Neuron (in vitro differentiated cells): ENCODE measurements at regions not wholly inside any gene's neighbourhood (a gene's known extent, or its start where the extent isn't known, plus 50 kb on each side); places are given as distances from the start of the nearest gene placed in this dataset.
"Not testable (repeated sequence)": the region's sequence is repeated elsewhere in the genome, so short reads cannot be mapped to it uniquely, and the experiment has no call there.

ENCODE experiments used
- H2AFZ ChIP-seq: one replicate; pipeline ENCODE4 v1.6.1; 2013; ENCODE audit warnings: low read depth, mild to moderate bottlenecking, inconsistent platforms, low read length, moderate library complexity
- H3K27me3 ChIP-seq: one replicate; pipeline ENCODE4 v1.6.1; 2013; ENCODE audit warnings: low read length; ENCODE audit not compliant: insufficient read depth
- H3K36me3 ChIP-seq: one replicate; pipeline ENCODE4 v1.6.1; 2013; ENCODE audit warnings: low read length; ENCODE audit not compliant: insufficient read depth
- H3K4me1 ChIP-seq: one replicate; pipeline ENCODE4 v1.6.1; 2013; ENCODE audit warnings: low read length; ENCODE audit not compliant: insufficient read depth
- H3K4me3 ChIP-seq: 2 replicates; pipeline ENCODE4 v1.5.1; 2013; ENCODE audit warnings: mild to moderate bottlenecking, low read length, moderate library complexity
- H3K9me3 ChIP-seq: one replicate; pipeline ENCODE4 v1.6.1; 2013; ENCODE audit warnings: low read length

- H3K36me3 ChIP-seq, result no peaks in the 10 kb centered on the region
- peak overlapping the region; percentile 15 for H2AFZ ChIP-seq
- no peaks in the 10 kb centered on the region for H3K27me3 ChIP-seq
- no peak overlapping the region for H3K4me3 ChIP-seq
- H3K9me3 ChIP-seq, result no peaks in the 10 kb centered on the region
- H3K4me1 ChIP-seq, result no peaks in the 10 kb centered on the region
These were observed 783.3 kb downstream of the PLCL1 start for GRCh38 chr2:198587741-198588140.

GRCh38 chr2:198587240-198587639, 782.8 kb downstream of the PLCL1 start:
- H3K27me3 ChIP-seq, result no peaks in the 10 kb centered on the region
- H3K36me3 ChIP-seq, result no peaks in the 10 kb centered on the region

GRCh38 chr2:198571393-198571792, 767.0 kb downstream of the PLCL1 start:
- Histone ChIP-seq H3K36me3 (no peaks in the 10 kb centered on the region), H3K27me3 (no peaks in the 10 kb centered on the region), H2AFZ (no peak overlapping the region), H3K9me3 (no peaks in the 10 kb centered on the region), H3K4me1 (no peaks in the 10 kb centered on the region), H3K4me3 (no peak overlapping the region)

More at GRCh38 chr2:198587240-198587639, 782.8 kb downstream of the PLCL1 start:
- no peaks in the 10 kb centered on the region for H3K4me1 ChIP-seq
- no peak overlapping the region for H3K4me3 ChIP-seq
- peak overlapping the region; percentile 15 for H2AFZ ChIP-seq
- H3K9me3 ChIP-seq, result no peaks in the 10 kb centered on the region

GRCh38 chr2:198558176-198558575, 753.8 kb downstream of the PLCL1 start:
- Histone ChIP-seq H3K36me3 (no peaks in the 10 kb centered on the region), H2AFZ (no peak overlapping the region), H3K9me3 (no peaks in the 10 kb centered on the region), H3K4me1 (no peaks in the 10 kb centered on the region), H3K4me3 (no peak overlapping the region), H3K27me3 (no peaks in the 10 kb centered on the region)

- H2AFZ ChIP-seq, result no peak overlapping the region
- no peaks in the 10 kb centered on the region for H3K9me3 ChIP-seq
- no peak overlapping the region for H3K4me3 ChIP-seq
- H3K4me1 ChIP-seq, result no peaks in the 10 kb centered on the region
- no peaks in the 10 kb centered on the region for H3K36me3 ChIP-seq
- H3K27me3 ChIP-seq, result no peaks in the 10 kb centered on the region
These were observed 741.7 kb downstream of the PLCL1 start for GRCh38 chr2:198546122-198546521.

GRCh38 chr2:198545411-198545810, 741.0 kb downstream of the PLCL1 start:
- no peaks in the 10 kb centered on the region for H3K27me3 ChIP-seq
- no peaks in the 10 kb centered on the region for H3K36me3 ChIP-seq
- H3K4me1 ChIP-seq, result no peaks in the 10 kb centered on the region
- H3K4me3 ChIP-seq, result no peak overlapping the region
- no peak overlapping the region for H2AFZ ChIP-seq
- H3K9me3 ChIP-seq, result no peaks in the 10 kb centered on the region

GRCh38 chr2:198544461-198544860, 740.1 kb downstream of the PLCL1 start:
- no peaks in the 10 kb centered on the region for H3K9me3 ChIP-seq
- no peaks in the 10 kb centered on the region for H3K27me3 ChIP-seq
- H3K4me3 ChIP-seq, result no peak overlapping the region
- H3K4me1 ChIP-seq, result no peaks in the 10 kb centered on the region
- H3K36me3 ChIP-seq, result no peaks in the 10 kb centered on the region
- H2AFZ ChIP-seq, result no peak overlapping the region

GRCh38 chr2:198534756-198535155, 730.4 kb downstream of the PLCL1 start:
- H3K4me1 ChIP-seq, result no peaks in the 10 kb centered on the region

GRCh38 chr2:198525211-198525969, 721.0 kb downstream of the PLCL1 start:
- H3K27me3 ChIP-seq, result no peaks in the 10 kb centered on the region
- H3K36me3 ChIP-seq, result no peaks in the 10 kb centered on the region
- no peak overlapping the region for H3K4me3 ChIP-seq
- peaks cover 8% of the 10 kb centered on the region for H3K4me1 ChIP-seq
- H3K9me3 ChIP-seq, result no peaks in the 10 kb centered on the region
- peak overlapping the region; percentile 39 for H2AFZ ChIP-seq

More at GRCh38 chr2:198534756-198535155, 730.4 kb downstream of the PLCL1 start:
- Histone ChIP-seq H3K9me3 (no peaks in the 10 kb centered on the region), H3K4me3 (no peak overlapping the region), H2AFZ (no peak overlapping the region), H3K36me3 (no peaks in the 10 kb centered on the region), H3K27me3 (no peaks in the 10 kb centered on the region)

- Histone ChIP-seq H3K4me1 (peaks cover 8% of the 10 kb centered on the region), H3K27me3 (no peaks in the 10 kb centered on the region), H2AFZ (no peak overlapping the region), H3K36me3 (no peaks in the 10 kb centered on the region), H3K4me3 (no peak overlapping the region), H3K9me3 (no peaks in the 10 kb centered on the region)
These were observed 719.3 kb downstream of the PLCL1 start for GRCh38 chr2:198523710-198524109.

GRCh38 chr2:198518935-198519334, 714.5 kb downstream of the PLCL1 start:
- Histone ChIP-seq H3K4me3 (no peak overlapping the region), H2AFZ (no peak overlapping the region), H3K36me3 (no peaks in the 10 kb centered on the region), H3K4me1 (no peaks in the 10 kb centered on the region), H3K9me3 (no peaks in the 10 kb centered on the region), H3K27me3 (no peaks in the 10 kb centered on the region)

GRCh38 chr2:198517976-198518375, 713.6 kb downstream of the PLCL1 start:
- Histone ChIP-seq H3K4me3 (no peak overlapping the region), H2AFZ (no peak overlapping the region), H3K36me3 (no peaks in the 10 kb centered on the region), H3K4me1 (no peaks in the 10 kb centered on the region), H3K27me3 (no peaks in the 10 kb centered on the region), H3K9me3 (no peaks in the 10 kb centered on the region)

GRCh38 chr2:198508610-198509009, 704.2 kb downstream of the PLCL1 start:
- not testable (repeated sequence) for H3K36me3 ChIP-seq, H3K4me1 ChIP-seq, H2AFZ ChIP-seq, H3K9me3 ChIP-seq, H3K27me3 ChIP-seq, H3K4me3 ChIP-seq

GRCh38 chr2:198499539-198499938, 695.1 kb downstream of the PLCL1 start:
- Histone ChIP-seq H3K36me3 (no peaks in the 10 kb centered on the region), H3K4me3 (no peak overlapping the region), H2AFZ (peak overlapping the region; percentile 21), H3K4me1 (no peaks in the 10 kb centered on the region), H3K9me3 (no peaks in the 10 kb centered on the region), H3K27me3 (no peaks in the 10 kb centered on the region)
